Activated CD4-positive, alpha-beta memory T cell treated with anti-CD3 and anti-CD28 coated beads for 36 hours (primary cell): ENCODE measurements at regions not wholly inside any gene's neighbourhood (a gene's known extent, or its start where the extent isn't known, plus 50 kb on each side); places are given as distances from the start of the nearest gene placed in this dataset.

Experiments used
- CTCF ChIA-PET: fragments of 350-600 bp; sonication (Branson Sonifier 250); formaldehyde crosslinking; loops from one replicate; lab custom pipeline; 2021; ENCODE audit warnings: antibody characterized with exemption, inconsistent platforms; lab: Charles Lee
- POLR2A ChIA-PET: fragments of 350-600 bp; sonication (Branson Sonifier 250); formaldehyde crosslinking; loops from one replicate; lab custom pipeline; 2021; ENCODE audit warnings: antibody characterized with exemption; lab: Charles Lee
- DNase-seq: peaks from one replicate; pipeline ENCODE4 v3.0.0-alpha.2; 2020
- H3K27ac Mint-ChIP-seq: one replicate; pipeline ENCODE4 v1.8.0; 2021; ENCODE audit warnings: mixed read lengths
- H3K27me3 Mint-ChIP-seq: one replicate; pipeline ENCODE4 v1.8.0; 2021; ENCODE audit warnings: mixed read lengths
- H3K36me3 Mint-ChIP-seq: one replicate; pipeline ENCODE4 v1.8.0; 2021; ENCODE audit warnings: mixed read lengths
- H3K4me1 Mint-ChIP-seq: one replicate; pipeline ENCODE4 v1.8.0; 2021; ENCODE audit warnings: low read depth, mixed read lengths
- H3K4me3 Mint-ChIP-seq: one replicate; pipeline ENCODE4 v1.8.0; 2021; ENCODE audit warnings: mild to moderate bottlenecking, mixed read lengths
- H3K9me3 Mint-ChIP-seq: one replicate; pipeline ENCODE4 v1.8.0; 2021; ENCODE audit warnings: mixed read lengths
- intact Hi-C: fragments of 100-400 bp; cut with micrococcal nuclease; formaldehyde crosslinking; loops from one replicate; pipeline ENCODE4 v1.15.1; 2023

- Mint-ChIP-seq H3K27ac (no peak overlapping the region), H3K9me3 (no peaks in the 10 kb centered on the region), H3K4me1 (no peaks in the 10 kb centered on the region), H3K4me3 (no peak overlapping the region), H3K36me3 (no peaks in the 10 kb centered on the region), H3K27me3 (peaks cover 14% of the 10 kb centered on the region)
- DNase-seq = no peak
- ChIA-PET POLR2A (no interaction called here), CTCF (interaction anchor here (1.3 to 2.2 kb wide), 2 partner anchors 15 to 745 kb away, joined by 3 to 8 read pairs; no protein-coding TSS in a partner anchor)
- intact Hi-C loops = no loop called here
Observed at GRCh38 chr11:11772865-11773515, 68.8 kb upstream of the USP47 start.

- Mint-ChIP-seq H3K36me3 (no peaks in the 10 kb centered on the region), H3K4me1 (no peaks in the 10 kb centered on the region), H3K4me3 (no peak overlapping the region), H3K9me3 (no peaks in the 10 kb centered on the region), H3K27me3 (peaks cover 8% of the 10 kb centered on the region), H3K27ac (no peak overlapping the region)
- intact Hi-C loops = no loop called here
- ChIA-PET CTCF (interaction anchor here (1.2 kb wide), 1 partner anchor 28 kb away, joined by 3 read pairs; no protein-coding TSS in a partner anchor), POLR2A (no interaction called here)
- no peak for DNase-seq
Observed at GRCh38 chr11:11770921-11771486, 70.8 kb upstream of the USP47 start.

- Mint-ChIP-seq H3K27ac (no peak overlapping the region), H3K36me3 (no peaks in the 10 kb centered on the region), H3K4me3 (no peak overlapping the region), H3K9me3 (no peaks in the 10 kb centered on the region), H3K27me3 (peaks cover 6% of the 10 kb centered on the region), H3K4me1 (no peaks in the 10 kb centered on the region)
- DNase-seq = no peak
- ChIA-PET POLR2A (no interaction called here), CTCF (no interaction called here)
- intact Hi-C loops = no loop called here
Observed at GRCh38 chr11:11770296-11770695, 71.5 kb upstream of the USP47 start.

GRCh38 chr11:11769782-11770181, 72.0 kb upstream of the USP47 start:
- POLR2A ChIA-PET = no interaction called here
- intact Hi-C loops = no loop called here
- Mint-ChIP-seq H3K27me3 (peaks cover 6% of the 10 kb centered on the region), H3K4me1 (no peaks in the 10 kb centered on the region), H3K27ac (no peak overlapping the region), H3K4me3 (no peak overlapping the region), H3K9me3 (no peaks in the 10 kb centered on the region), H3K36me3 (no peaks in the 10 kb centered on the region)
- CTCF ChIA-PET = no interaction called here
- DNase-seq = no peak

GRCh38 chr11:11769362-11769761, 72.4 kb upstream of the USP47 start:
- no peak for DNase-seq
- ChIA-PET CTCF (no interaction called here), POLR2A (no interaction called here)
- intact Hi-C loops = no loop called here
- no peaks in the 10 kb centered on the region for H3K9me3 Mint-ChIP-seq
- H3K36me3 Mint-ChIP-seq = no peaks in the 10 kb centered on the region
- H3K4me3 Mint-ChIP-seq = no peak overlapping the region
- H3K27ac Mint-ChIP-seq = no peak overlapping the region
- H3K27me3 Mint-ChIP-seq = peaks cover 6% of the 10 kb centered on the region
- no peaks in the 10 kb centered on the region for H3K4me1 Mint-ChIP-seq

GRCh38 chr11:11764423-11764803, 77.4 kb upstream of the USP47 start:
- no peaks in the 10 kb centered on the region for H3K9me3 Mint-ChIP-seq
- peaks cover 10% of the 10 kb centered on the region for H3K27me3 Mint-ChIP-seq
- no peak overlapping the region for H3K4me3 Mint-ChIP-seq
- H3K27ac Mint-ChIP-seq = no peak overlapping the region
- ChIA-PET POLR2A (no interaction called here), CTCF (interaction anchor here (1.4 kb wide), 1 partner anchor 22 kb away, joined by 4 read pairs; no protein-coding TSS in a partner anchor)
- no peaks in the 10 kb centered on the region for H3K36me3 Mint-ChIP-seq
- intact Hi-C loops = no loop called here
- H3K4me1 Mint-ChIP-seq = no peaks in the 10 kb centered on the region
- no peak for DNase-seq

GRCh38 chr11:11763796-11764422, 77.9 kb upstream of the USP47 start:
- Mint-ChIP-seq H3K4me3 (no peak overlapping the region), H3K4me1 (no peaks in the 10 kb centered on the region), H3K27ac (no peak overlapping the region), H3K27me3 (peaks cover 12% of the 10 kb centered on the region), H3K36me3 (no peaks in the 10 kb centered on the region), H3K9me3 (no peaks in the 10 kb centered on the region)
- DNase-seq = no peak
- ChIA-PET CTCF (interaction anchor here (1.4 kb wide), 1 partner anchor 23 kb away, joined by 4 read pairs; no protein-coding TSS in a partner anchor), POLR2A (no interaction called here)
- intact Hi-C loops = no loop called here

GRCh38 chr11:11760838-11761237, 80.9 kb upstream of the USP47 start:
- POLR2A ChIA-PET = no interaction called here
- peaks cover 15% of the 10 kb centered on the region for H3K27me3 Mint-ChIP-seq
- CTCF ChIA-PET = interaction anchor here (0.8 kb wide), 1 partner anchor 27 kb away, joined by 4 read pairs; no protein-coding TSS in a partner anchor
- H3K9me3 Mint-ChIP-seq = no peaks in the 10 kb centered on the region
- H3K36me3 Mint-ChIP-seq = no peaks in the 10 kb centered on the region
- no peak overlapping the region for H3K4me3 Mint-ChIP-seq
- intact Hi-C loops = no loop called here
- no peak for DNase-seq
- no peaks in the 10 kb centered on the region for H3K4me1 Mint-ChIP-seq
- H3K27ac Mint-ChIP-seq = no peak overlapping the region

- intact Hi-C loops = no loop called here
- peaks cover 22% of the 10 kb centered on the region for H3K27me3 Mint-ChIP-seq
- ChIA-PET POLR2A (no interaction called here), CTCF (no interaction called here)
- H3K36me3 Mint-ChIP-seq = no peaks in the 10 kb centered on the region
- no peaks in the 10 kb centered on the region for H3K4me1 Mint-ChIP-seq
- DNase-seq = no peak
- no peak overlapping the region for H3K27ac Mint-ChIP-seq
- H3K9me3 Mint-ChIP-seq = no peaks in the 10 kb centered on the region
- no peak overlapping the region for H3K4me3 Mint-ChIP-seq
Observed at GRCh38 chr11:11758603-11759196, 83.1 kb upstream of the USP47 start.

- no peak overlapping the region for H3K4me3 Mint-ChIP-seq
- H3K27ac Mint-ChIP-seq = no peak overlapping the region
- intact Hi-C loops = no loop called here
- ChIA-PET POLR2A (no interaction called here), CTCF (no interaction called here)
- H3K9me3 Mint-ChIP-seq = no peaks in the 10 kb centered on the region
- no peak for DNase-seq
- H3K27me3 Mint-ChIP-seq = peaks cover 25% of the 10 kb centered on the region
- no peaks in the 10 kb centered on the region for H3K4me1 Mint-ChIP-seq
- no peaks in the 10 kb centered on the region for H3K36me3 Mint-ChIP-seq
Observed at GRCh38 chr11:11757909-11758308, 83.9 kb upstream of the USP47 start.

GRCh38 chr11:11756718-11757117, 85.1 kb upstream of the USP47 start:
- Mint-ChIP-seq H3K27me3 (peaks cover 23% of the 10 kb centered on the region), H3K36me3 (no peaks in the 10 kb centered on the region), H3K9me3 (no peaks in the 10 kb centered on the region), H3K27ac (no peak overlapping the region), H3K4me1 (no peaks in the 10 kb centered on the region), H3K4me3 (no peak overlapping the region)
- intact Hi-C loops = no loop called here
- ChIA-PET CTCF (no interaction called here), POLR2A (no interaction called here)
- DNase-seq = no peak

- H3K27ac Mint-ChIP-seq = no peak overlapping the region
- no peaks in the 10 kb centered on the region for H3K4me1 Mint-ChIP-seq
- H3K9me3 Mint-ChIP-seq = no peaks in the 10 kb centered on the region
- H3K36me3 Mint-ChIP-seq = no peaks in the 10 kb centered on the region
- H3K4me3 Mint-ChIP-seq = no peak overlapping the region
- DNase-seq = no peak
- POLR2A ChIA-PET = no interaction called here
- intact Hi-C loops = no loop called here
- H3K27me3 Mint-ChIP-seq = peaks cover 23% of the 10 kb centered on the region
- CTCF ChIA-PET = no interaction called here
Observed at GRCh38 chr11:11755871-11756270, 85.9 kb upstream of the USP47 start.
